Epidermal melanocyte (primary cell): ENCODE measurements at regions not wholly inside any gene's neighbourhood (a gene's known extent, or its start where the extent isn't known, plus 50 kb on each side); places are given as distances from the start of the nearest gene placed in this dataset.

Source experiments
- DNase-seq: peaks from one replicate; pipeline ENCODE4 v3.0.0; 2011; ENCODE audit warnings: low spot score; ENCODE audit not compliant: insufficient read length

GRCh38 chr2:168338803-168339437, 91.5 kb upstream of the STK39 start:
- DNase-seq = no peak

GRCh38 chr2:168340931-168341330, 93.5 kb upstream of the STK39 start:
- no peak for DNase-seq

- DNase-seq = no peak
Observed at GRCh38 chr2:168343586-168343985, 96.2 kb upstream of the STK39 start.

GRCh38 chr2:168344706-168345105, 97.3 kb upstream of the STK39 start:
- DNase-seq = no peak

GRCh38 chr2:168345601-168346000, 98.2 kb upstream of the STK39 start:
- no peak for DNase-seq

GRCh38 chr2:168346725-168347477, 99.5 kb upstream of the STK39 start:
- peak; percentile 43 for DNase-seq

GRCh38 chr2:168348076-168348475, 100.7 kb upstream of the STK39 start:
- DNase-seq = no peak

- DNase-seq = no peak
Observed at GRCh38 chr2:168350380-168350779, 103.0 kb upstream of the STK39 start.

GRCh38 chr2:168353251-168353650, 102.8 kb upstream of the CERS6 start:
- no peak for DNase-seq

GRCh38 chr2:168354499-168354898, 101.6 kb upstream of the CERS6 start:
- no peak for DNase-seq

GRCh38 chr2:168355121-168355520, 101.0 kb upstream of the CERS6 start:
- no peak for DNase-seq

GRCh38 chr2:168355779-168356476, 100.1 kb upstream of the CERS6 start:
- DNase-seq = no peak

GRCh38 chr2:168356477-168356835, 99.6 kb upstream of the CERS6 start:
- DNase-seq = no peak

GRCh38 chr2:168357797-168358472, 98.1 kb upstream of the CERS6 start:
- DNase-seq = no peak

- no peak for DNase-seq
Observed at GRCh38 chr2:168359082-168359481, 97.0 kb upstream of the CERS6 start.

- no peak for DNase-seq
Observed at GRCh38 chr2:168363347-168364092, 92.6 kb upstream of the CERS6 start.

- no peak for DNase-seq
Observed at GRCh38 chr2:168365094-168365621, 90.9 kb upstream of the CERS6 start.

- no peak for DNase-seq
Observed at GRCh38 chr2:168369031-168369430, 87.0 kb upstream of the CERS6 start.

GRCh38 chr2:168371273-168372019, 84.6 kb upstream of the CERS6 start:
- DNase-seq = no peak

GRCh38 chr2:168373468-168373867, 82.6 kb upstream of the CERS6 start:
- no peak for DNase-seq
